CD4-positive, alpha-beta T cell treated with Interleukin-4 for 1 hour (primary cell): ENCODE measurements at regions not wholly inside any gene's neighbourhood (a gene's known extent, or its start where the extent isn't known, plus 50 kb on each side); places are given as distances from the start of the nearest gene placed in this dataset.

ENCODE experiments used
- DNase-seq, 2 donors: peaks; one replicate each; pipeline ENCODE4 v3.0.0-alpha.2; 2020 to 2022

DNA sequence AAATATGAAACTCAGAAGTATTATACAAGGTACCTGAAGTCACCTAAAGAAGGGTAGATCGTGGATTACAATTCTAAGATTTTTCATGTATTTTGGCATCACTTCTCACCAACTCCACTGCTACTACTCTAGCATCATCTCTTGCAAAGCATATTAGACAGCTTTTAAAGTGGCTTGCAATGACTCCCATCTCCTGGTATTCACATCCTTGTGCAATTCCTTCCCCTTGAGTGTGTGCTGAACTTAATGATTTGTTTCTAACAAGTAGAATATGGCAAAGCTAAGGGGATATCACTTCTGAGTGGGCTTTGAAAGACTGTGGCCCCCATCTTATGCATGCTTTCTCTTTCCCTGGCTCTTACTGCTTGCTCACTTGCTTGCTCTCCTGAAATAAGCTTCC, 280.2 kb downstream of the SNX13 start:
- no peak for DNase-seq

GRCh38 chr7:17661982-17662585, 278.2 kb downstream of the SNX13 start:
- no peak for DNase-seq

GRCh38 chr7:17663061-17663675, 277.1 kb downstream of the SNX13 start:
- no peak for DNase-seq

GRCh38 chr7:17665029-17665428, 275.3 kb downstream of the SNX13 start:
- DNase-seq = no peak

DNA sequence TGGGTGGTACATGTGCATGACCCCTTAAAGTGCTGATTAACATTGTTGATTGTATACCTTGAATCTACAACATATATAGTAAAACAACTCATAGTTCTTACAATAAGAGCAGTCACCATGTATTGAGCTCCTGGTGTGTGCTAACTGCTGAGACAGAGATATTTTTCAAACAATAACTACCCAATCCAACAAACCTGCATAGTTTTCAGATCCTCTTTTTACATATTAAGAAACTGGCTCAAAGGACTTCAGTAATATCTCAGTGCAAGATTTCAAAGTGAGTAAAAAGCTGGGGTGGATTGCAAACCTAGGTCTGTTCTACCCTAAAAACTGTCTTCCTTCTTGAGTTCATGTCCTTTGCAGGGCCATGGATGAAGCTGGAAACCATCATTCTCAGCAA, 272.2 kb downstream of the SNX13 start:
- no peak for DNase-seq

DNA sequence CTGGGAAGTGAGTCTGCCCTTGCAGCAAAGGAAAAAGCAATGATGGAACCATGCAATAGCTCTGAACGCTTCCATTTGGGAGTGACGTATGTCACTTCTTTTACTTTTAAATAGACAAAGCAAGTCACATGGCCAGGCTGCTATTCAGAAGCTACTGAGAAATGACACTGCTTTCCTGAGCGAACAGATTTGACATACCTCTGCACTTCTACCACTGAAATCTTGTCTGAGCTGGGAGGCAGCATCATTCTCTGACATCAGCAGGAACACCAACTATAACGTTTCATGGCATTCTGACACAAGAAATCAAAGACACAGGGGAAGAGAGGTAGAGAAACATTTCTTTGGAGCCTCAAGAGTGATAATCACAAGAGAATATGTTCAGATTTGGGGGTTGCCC, 271.1 kb downstream of the SNX13 start:
- DNase-seq = no peak

DNA sequence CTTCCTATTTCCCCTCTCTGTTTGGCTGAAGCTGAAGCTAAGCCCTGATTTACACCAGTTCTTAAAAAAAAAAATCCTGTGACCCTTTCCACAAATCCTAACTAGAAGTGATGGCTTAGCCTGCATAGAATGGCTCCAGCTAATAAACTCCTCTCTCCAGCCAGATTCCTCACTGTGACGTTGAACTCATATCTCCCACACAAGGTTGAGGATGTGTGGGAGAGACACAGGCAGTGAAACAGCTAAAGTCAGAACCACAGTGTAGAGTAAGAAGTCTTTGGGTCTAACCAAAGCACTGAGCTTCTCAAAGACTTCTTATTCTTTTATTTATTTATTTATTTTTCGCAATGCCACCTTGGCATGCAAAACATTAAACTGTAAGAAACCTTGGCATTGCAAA, 268.3 kb downstream of the SNX13 start:
- DNase-seq = no peak

GRCh38 chr7:17672783-17673182, 267.5 kb downstream of the SNX13 start:
- no peak for DNase-seq

GRCh38 chr7:17674166-17674942, 265.9 kb downstream of the SNX13 start:
- DNase-seq = no peak

DNA sequence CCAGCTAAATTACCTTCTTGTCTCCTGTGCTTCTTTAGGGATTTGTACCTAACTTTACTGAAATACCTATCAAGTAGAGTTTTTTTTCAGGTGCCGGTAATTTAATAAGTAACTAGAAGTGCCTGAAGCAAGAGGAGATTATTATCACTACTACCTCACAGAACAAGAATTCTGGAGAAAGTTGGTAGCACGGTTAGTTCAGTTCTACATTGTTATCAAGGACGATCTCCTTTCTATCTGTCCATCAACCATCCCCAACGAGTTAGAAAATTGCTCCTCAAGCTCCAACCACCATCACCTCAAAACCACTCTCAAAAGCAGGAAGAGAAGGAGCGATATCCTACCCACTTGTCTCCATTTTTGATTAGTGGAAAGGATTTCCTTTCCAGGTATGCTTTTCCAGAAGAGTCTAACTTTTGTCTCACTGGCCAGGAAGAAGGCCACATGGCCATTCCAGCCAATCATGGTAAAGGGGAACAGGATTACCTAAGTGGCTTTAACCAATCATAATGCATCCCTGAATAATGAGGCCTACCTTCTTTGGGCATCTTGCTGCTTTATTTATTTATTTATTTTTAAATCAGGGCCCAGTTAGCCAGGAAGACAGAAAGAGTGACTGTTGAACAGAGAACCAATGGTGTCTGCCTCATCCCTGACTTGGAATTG, 265.2 kb downstream of the SNX13 start:
- DNase-seq = no peak

GRCh38 chr7:17677408-17677807, 262.9 kb downstream of the SNX13 start:
- DNase-seq = no peak

GRCh38 chr7:17678896-17679295, 261.4 kb downstream of the SNX13 start:
- no peak for DNase-seq

GRCh38 chr7:17679458-17679857, 260.8 kb downstream of the SNX13 start:
- DNase-seq = no peak

DNA sequence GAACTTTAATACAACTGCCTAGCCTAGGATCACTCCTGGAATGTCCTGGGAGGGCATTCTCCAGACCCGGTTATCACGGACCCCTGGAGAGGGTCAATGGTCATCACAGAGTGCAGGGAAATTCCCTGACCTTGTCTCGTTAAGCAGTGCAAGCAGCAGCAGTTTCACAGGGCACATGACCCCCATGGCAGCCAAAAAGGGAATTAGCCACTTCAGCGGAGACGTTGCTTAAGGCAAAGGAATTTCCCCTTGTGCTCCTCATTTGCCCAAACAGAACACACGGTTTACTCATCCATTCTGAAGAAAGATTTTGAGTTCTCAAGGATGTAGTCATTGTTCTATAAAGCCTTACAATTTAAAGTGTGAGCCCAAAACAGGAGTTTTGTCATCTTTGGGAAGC, 260.3 kb downstream of the SNX13 start:
- peak in 1 of 2 donors; percentile 57 for DNase-seq

DNA sequence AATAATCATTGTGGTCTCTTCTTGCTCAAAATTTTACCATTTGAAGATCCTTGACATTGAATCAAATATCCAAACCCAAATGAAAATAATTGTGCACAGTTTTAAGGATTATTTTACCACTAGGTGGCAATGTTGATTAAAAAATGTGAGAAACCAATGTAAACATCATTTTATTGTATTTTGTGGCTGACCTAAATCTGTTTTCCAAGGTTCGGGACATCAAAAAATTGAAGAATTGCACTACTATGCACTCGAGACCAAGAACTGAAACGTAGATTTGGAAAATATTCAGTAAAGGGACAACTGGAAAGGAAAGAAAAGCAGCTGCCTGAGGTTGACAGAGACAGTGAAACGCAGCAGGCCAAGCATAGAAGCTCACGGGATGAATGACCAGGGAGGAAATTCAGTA, 259.3 kb downstream of the SNX13 start:
- peak in 1 of 2 donors; percentile 39 for DNase-seq

- no peak for DNase-seq
Measured at GRCh38 chr7:17681965-17682364, 258.3 kb downstream of the SNX13 start.

DNA sequence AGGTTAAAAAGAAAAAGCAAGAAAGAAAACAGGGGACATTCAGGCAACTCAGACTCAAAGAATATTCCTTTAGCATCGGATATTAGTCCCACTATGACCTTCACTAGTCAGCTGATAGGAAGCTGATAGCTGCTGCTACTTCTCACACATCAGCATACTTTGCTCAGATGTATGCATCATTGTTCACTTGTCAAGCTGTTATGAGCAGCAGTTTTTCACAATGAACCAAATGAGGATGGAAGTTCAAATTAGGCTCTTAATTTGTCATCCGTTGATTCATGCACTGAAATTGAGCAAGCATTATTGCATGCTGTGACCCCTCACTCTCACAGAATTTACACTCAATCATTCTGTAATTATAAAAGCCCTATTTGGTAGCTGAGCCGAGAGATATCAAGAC, 257.7 kb downstream of the SNX13 start:
- no peak for DNase-seq

- no peak for DNase-seq
Measured at GRCh38 chr7:17685141-17685540, 255.2 kb downstream of the SNX13 start.

- DNase-seq = no peak
Measured at GRCh38 chr7:17687361-17687760, 252.9 kb downstream of the SNX13 start.

GRCh38 chr7:17689361-17689902, 250.9 kb downstream of the SNX13 start:
- DNase-seq = no peak

DNA sequence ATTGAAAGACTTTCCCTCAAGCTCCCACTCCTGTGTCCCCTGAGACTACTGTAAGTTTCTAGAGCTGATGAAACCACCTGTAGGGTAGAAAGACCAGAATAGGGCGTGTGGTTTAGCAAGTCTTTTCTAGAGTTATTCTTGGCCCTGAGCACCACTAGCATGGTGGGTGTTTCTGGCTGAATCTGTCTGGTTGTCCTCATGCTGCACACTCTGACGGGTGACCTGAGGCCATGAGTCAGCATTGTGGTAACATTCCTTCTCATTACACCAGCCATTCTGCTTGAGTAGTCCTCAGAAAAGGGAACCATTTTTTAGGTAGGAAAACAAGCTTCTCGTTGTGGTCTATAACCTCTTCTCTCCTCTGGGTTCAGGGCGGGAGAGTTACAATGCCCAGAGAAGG, 250.3 kb downstream of the SNX13 start:
- DNase-seq = peak in 1 of 2 donors; percentile 30

DNA sequence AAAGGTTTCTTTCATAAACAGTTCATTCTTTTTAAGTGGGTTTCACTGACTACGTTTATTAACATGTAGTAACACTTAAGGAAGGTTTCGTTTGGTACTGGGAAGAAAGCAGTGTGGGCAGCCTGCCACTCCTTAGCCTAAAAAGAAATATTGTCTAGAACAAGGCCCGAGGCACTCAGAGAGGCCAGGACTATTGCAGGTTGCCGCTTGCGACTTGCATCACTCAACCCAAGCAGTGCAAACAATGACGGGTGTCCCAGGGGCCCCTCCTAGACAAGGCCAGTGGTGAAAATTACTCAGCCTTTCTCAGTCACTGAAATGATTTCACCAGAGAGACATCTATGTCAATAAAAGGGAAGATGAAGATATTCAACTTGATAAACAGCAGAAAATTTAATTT, 243.9 kb downstream of the SNX13 start:
- DNase-seq = no peak

DNA sequence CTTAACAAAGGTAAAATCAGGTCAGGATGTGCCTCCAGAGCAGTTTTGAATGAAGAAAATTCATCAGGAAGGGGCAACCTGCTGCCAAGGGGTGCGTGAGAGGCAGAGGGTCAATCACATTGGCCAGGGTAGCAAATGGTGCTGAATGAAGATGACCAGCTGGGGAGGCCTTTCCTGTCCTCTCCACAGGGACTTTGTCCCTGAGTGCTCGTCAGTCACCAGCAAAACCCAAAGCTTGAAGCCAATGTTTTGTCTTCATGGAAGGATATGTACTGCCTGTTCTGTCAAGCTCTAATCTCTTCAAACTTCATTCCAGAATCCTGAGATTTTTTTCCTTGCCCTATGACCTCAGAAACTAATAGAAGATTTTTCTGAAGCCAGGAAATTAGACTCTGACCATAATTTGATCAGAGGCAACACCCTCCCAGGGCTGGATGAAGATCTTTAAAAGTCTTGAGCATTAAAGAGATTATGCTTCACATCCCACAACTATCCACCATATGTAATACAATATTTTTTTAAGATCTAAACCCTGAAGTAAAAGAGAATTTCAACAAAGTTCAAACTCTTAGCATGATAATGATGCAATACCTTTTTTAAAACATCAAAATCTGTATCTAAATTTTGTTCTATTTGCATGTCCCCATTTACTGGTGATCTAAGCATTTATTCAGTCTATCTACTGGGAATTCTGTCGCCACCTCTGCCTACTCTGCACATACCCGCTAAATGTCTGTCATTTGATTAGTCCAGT, 243.0 kb downstream of the SNX13 start:
- DNase-seq = no peak
